G401.6 (cell line): ENCODE measurements at regions not wholly inside any gene's neighbourhood (a gene's known extent, or its start where the extent isn't known, plus 50 kb on each side); places are given as distances from the start of the nearest gene placed in this dataset.
"Not testable (repeated sequence)": the region's sequence is repeated elsewhere in the genome, so short reads cannot be mapped to it uniquely, and the experiment has no call there.

Source experiments
- FAIRE-seq: peaks from 2 replicates; lab custom pipeline; 2012; peaks lifted over from hg19 to GRCh38; lab: Jason Lieb, UNC

DNA sequence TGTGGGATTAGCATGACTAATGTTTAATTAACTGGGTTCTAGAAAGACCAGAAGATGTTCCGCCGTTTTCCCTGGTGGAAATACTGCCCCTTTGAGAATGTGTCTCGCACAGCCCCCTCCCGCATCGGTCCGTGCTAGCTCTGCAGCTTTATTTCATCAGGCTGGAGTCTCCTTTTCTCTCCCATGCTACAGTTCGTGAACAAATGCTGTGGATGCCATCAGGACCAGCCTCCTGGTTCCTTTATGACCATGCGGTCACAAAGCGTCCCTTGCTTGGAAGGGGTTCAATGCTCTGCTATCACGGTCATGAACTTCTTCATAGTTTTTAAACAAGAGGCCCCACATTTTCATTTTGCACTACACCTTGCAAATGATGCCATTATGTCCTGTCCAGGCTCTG is 157.7 kb upstream of the TMEM132C start:
- FAIRE-seq: no peak

DNA sequence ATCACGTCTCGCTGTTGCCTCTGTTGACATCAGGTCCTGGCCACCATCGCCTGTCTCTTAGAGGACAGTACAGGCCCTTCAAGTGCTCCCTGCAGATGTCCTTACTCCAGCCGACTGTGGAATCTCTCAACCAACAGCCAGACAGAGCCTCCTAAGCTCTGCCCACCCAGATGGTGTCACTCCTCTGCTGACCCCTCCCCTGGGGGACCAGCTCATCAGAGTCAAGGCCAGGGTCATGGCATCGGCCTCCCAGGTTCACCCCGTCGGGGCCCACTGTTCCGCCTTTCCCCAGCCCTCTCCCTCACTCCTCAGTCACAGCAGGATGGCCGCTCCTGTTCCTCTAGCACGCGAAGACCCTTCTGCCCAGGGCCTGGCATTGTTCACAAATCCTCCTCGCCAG is 157.3 kb upstream of the TMEM132C start:
- FAIRE-seq: no peak

DNA sequence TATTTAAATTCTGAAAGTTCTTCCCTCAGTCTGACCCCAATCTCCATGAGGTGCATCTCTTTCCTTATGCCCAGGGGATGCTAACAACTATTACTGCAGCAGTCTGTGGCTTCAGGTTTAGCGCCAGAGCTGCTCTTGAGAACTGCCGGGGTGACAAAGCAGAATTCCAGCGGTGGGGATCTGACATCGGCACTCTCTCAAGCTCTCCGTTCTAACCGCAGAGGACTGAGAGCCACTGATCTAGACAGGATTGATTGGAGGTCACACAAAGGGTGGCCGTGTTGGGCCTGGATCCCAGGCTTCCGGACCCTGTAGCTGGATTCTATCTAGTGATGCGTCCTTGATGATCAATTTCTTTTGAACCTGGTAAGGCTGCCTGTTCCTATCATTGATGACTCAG is 155.6 kb upstream of the TMEM132C start:
- FAIRE-seq: no peak

DNA sequence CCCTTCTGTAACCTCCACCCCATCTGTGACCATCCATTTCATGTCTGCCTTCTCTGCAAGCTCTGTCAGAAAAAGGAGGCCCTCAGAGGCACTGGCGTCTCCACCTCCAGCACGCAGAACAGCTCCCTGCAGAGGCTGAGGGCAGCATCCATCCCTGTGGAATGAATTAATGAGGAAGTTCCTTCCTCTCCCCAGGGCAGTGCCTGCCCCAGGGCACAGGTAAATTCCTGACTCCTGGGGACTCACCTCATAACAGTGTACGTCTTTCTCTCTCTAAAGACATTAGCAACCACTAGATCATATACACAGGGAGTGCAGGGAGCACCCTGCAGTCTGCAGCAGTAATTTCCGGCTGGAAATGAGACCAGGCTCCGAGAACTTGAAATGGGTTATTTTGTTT is 155.0 kb upstream of the TMEM132C start:
- FAIRE-seq: no peak

DNA sequence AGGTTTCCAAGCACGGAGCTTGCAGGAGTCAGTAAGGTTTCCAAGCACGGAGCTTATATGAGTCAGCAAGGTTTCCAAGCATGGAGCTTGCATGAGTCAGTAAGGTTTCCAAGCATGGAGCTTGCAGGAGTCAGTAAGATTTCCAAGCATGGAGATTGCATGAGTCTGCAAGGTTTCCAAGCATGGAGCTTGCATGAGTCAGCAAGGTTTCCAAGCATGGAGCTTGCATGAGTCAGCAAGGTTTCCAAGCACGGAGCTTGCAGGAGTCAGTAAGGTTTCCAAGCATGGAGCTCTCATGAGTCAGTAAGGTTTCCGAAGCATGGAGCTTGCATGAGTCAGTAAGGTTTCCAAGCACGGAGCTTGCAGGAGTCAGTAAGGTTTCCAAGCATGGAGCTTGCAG is 153.7 kb upstream of the TMEM132C start:
- FAIRE-seq: not testable (repeated sequence)

DNA sequence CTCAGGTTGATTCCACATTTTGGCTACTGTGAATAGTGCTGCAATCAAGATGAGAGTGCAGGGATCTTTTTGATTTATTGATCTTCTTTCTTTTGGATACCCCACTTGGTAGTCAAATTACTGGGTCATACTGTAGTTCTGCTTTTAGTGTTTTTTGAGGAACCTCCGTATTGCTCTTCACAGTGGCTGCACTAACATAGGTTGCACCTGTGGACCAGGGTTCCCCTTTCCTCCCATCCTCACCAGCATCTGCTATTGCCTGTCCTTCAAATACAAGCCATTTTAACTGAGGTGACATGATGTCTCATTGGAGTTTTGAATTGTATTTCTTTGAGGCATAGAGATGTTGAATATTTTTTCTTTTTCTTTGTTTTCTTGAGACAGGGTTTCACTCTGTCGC is 152.5 kb upstream of the TMEM132C start:
- FAIRE-seq: no peak

DNA sequence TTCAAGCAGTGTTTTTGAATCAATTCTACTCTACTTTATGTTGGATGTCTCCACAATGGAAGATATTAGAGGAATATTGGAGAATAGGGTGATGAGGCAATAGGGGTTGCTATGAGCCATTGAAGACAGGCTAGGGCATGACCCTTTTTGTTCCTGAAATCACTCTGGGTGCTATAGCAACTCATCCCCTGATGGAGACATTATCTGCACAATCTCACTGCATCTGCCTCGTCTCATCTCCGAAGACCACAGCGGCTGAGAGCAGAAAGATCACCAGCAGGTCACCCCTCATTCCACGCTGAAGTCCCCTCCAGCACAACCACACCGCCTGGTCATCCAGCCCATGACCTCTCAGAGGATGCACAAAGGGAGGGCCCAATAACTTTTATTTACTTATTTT is 150.4 kb upstream of the TMEM132C start:
- FAIRE-seq: no peak

DNA sequence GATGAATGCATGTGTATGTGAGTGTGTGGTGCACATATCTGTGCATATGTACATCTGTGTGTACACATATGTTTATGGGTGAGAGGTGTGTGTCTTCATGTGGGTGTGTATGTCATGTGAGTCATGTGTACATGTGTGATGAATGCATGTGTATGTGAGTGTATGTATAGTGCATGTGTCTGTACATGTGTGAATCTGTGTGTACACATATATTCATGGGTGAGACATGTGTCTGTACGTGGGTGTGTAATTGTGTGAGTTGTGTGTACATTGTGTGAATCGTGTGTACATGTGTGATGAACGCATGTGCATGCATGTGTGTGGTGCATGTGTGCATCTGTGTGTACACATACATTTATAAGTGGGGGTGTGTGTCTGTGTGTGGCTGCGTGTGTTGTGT is 146.9 kb upstream of the TMEM132C start:
- FAIRE-seq: no peak

DNA sequence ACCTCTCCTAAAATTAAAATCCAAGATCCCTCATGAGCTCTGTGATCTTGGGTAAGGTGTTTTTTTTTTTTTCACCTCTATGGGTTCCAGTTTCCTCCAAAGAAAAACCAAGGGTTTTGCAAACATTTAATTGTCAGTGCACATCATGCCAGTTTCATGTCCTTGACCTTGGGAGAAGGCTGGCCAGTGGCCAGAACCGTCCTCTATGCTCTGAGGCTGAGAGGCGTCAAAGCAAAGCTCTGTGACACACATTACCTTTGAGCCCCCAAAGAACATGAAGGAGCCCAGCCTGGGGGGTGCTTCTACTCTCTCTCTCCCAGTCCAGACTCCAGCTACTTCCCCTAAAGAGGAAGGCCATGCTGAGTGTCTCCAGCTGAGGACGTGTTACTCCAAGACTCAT is 145.5 kb upstream of the TMEM132C start:
- no peak for FAIRE-seq

DNA sequence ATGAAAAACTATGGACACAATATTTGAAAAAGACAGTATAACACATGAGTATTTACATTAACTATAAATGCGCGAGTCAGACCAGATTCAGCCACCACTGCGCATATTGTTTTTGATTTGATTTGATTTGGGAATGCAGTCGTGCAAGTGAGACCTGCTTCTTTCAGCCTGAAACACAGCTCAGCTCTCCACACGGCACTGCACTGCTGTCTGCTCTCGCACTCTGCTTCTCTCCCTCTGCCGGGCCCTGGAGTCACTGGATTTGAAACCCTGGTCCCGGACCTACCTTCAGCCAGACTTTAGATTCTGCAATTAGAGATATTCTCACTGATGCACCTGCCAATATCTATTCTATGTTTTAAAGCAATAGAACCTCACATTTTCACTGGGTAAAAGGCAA is 143.9 kb upstream of the TMEM132C start:
- FAIRE-seq: no peak

DNA sequence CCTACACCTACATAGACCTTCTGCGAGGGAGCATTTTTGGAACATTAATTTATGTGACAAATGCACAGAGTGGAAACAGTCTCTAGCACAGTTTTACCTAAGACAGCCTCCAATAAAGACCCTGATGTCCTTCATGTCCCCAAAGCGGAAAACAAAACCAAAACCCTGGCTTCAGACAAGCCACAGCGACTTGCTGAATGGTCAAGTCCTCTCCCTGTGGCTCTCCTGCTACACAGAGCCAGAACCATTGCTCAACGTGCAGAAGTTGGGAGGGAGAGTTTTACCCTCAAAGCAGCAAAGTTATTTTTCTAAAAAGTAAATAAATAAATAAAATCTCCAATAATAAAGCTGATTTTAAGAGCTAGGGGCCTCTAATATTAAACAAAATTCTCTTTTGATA is 135.0 kb upstream of the TMEM132C start:
- no peak for FAIRE-seq

DNA sequence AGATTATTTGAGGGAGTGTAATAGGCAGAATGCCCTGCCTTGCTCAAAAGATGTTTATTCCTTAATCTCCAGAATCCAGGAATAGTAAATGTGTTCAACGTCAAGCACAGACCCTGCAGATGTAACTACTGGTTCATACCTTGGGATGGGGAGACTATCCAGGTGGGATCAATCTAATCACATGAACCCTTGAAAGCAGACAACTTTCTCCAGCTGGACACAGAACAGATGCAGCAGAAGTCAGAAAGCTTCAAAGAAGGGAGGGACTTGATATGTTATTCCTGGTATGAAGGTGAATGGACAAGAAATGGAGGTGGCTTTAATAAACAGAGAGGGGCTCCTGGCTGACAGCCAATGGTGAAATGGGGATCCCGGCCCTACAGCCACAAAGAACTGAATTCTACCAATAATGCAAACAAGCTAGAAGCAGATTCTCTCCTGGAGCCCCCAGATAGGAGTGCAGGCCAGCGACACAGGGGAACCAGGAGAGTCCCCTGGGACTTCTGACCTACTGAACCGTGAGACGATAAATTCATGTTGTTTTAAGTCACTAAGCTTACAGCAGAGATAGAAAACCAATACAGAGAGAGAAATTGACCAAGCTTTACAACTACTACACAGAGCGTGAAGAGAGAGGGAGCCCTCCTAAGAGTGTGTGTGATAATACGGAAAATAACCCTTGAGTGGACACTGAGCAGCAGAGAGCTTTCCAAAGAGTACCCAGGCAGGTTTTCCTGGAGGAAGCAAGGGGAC is 133.5 kb upstream of the TMEM132C start:
- FAIRE-seq: no peak

DNA sequence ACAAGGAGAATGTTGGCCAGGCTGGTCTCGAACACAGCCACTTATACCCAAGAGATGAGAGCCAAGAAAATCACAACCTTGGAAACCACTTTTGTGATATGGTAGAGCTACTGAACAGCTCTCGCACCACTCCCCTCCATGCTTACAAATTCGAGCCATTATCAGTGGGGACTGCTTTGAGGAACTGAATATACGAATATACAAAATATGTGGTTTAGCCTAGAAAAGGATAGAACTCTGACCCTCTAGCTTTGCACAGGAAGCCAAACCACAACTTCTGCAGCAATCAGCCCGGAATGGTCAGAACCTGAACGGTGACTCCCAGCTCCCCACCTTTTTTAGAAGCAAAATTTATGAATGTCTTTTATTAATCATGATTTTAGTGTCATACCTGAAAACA is 129.8 kb upstream of the TMEM132C start:
- FAIRE-seq: no peak

DNA sequence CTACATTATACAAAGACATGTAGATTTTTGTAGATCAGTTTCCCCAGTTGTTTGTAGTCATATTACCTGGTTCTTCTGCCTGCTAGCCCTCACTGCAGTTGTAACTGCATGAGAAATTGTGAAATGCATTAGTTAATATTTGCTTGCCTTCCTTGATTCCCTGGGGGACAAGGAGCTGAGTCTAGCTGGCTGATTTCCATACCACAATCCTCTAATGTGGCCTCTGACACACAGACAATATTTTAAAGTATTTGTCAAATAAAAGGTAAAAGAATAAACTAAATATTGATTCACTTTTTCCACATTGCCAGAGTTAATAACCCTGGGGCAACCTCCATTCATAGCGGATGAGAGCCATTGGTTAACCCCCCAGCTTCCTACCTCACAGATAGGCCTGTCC is 128.8 kb upstream of the TMEM132C start:
- no peak for FAIRE-seq

DNA sequence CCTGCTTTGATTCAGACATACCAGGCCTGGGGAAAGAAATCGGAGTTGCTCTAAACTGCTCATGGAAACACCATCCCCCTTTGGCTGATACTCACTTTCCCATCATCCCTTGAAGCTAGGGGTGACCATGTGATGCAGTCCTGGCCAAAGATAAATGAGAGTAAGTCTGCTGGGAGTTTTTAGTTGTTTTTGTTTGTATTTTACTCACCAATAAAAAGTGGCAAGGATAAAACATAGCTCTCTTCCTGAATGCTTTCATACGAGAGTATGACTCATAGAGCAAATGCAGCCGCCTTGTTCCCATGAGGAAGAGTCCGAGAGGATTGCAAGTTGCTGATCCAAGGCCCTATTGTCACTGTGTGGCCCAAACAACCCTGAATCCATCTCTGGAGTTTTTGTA is 126.4 kb upstream of the TMEM132C start:
- no peak for FAIRE-seq

DNA sequence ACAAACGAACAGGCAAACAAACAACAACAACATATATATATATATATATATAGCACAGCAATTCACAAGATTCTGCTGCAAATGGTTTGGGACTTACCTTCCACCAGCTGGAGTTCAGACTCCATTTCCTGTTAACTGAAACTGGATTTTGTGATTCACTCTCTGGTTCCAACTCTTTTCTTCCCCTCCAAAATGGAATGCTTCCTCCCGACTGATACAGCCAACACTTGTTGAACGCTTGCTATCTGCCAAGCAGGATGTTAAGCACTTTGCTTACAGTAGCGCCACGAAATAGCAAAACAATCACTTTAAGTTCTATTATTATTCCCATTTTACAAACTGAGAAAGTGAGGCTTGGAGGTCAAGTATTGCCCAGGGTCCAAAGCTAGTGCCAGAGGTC is 116.0 kb upstream of the TMEM132C start:
- FAIRE-seq: no peak

DNA sequence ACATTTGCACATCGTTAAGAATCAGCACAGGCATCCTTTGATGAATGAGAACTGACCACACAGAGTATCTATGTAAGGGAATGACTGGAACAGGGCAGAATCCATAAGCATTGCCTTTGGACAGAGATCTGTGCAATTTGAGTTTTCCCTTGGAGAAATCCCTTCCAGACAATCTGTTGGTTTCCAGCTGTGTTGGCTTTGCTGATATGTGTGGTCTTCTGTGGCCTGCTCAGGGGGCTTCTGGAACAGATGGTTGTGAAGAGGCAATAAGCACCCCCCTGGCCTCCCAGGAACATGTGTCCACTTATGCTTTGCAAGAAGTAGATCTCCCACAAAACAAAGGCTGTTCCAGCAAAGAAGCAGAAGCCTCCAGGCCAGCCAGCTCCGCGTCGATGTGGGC is 111.4 kb upstream of the TMEM132C start:
- FAIRE-seq: no peak

DNA sequence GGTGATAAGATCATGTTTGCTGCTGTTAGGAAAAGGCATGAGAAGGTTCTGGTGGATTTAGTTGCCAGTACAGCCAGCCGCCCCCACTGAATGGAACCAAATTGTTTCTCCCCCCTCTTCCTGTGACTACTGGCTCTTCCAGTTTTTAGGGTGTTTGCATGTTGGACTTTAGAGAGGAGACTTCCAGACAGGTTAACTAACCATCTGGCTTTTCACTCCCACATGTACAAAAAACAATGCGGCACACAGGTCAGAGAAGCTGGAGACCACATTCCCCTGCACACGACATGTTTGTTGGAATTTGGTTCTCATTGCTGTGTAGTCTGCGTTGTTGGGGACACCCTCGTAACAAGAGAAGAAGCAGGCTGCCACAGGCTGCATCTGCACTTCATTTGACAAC is 103.9 kb upstream of the TMEM132C start:
- no peak for FAIRE-seq

DNA sequence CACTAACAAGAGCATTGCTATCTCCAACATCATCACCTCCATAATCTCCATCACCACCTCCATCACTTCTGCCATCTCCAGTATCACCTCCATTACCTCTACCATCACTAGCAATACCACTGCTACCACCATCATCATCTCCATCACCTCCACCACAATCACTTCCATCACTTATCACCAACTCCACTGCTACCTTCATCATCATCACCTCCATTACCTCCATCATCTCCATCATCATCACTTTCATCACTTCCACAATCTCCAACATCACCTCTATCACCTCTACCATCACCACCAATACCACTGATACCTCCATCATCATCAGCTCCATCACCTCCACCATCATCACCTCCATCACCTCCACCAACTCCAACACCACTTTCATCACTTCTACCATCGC is 102.4 kb upstream of the TMEM132C start:
- FAIRE-seq: no peak

DNA sequence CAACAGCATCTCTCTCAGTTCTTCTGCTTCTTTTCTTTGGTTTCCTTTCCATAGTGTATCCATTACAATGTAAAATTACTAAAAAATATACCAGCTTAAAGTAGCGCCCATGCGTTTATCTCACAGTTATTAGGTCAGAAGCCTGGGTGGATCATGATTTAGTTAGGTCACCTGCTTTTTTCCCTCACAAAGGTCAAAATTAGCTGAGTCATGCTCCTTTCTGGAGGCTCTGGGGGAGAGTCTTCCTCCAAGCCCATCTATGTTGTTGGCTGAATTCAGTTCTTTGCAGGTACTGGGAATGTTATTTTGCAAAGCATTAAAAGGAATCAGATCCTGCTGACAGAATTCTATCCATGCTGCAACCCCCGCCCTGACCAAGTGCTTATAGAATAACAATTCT is 101.6 kb upstream of the TMEM132C start:
- FAIRE-seq: no peak

DNA sequence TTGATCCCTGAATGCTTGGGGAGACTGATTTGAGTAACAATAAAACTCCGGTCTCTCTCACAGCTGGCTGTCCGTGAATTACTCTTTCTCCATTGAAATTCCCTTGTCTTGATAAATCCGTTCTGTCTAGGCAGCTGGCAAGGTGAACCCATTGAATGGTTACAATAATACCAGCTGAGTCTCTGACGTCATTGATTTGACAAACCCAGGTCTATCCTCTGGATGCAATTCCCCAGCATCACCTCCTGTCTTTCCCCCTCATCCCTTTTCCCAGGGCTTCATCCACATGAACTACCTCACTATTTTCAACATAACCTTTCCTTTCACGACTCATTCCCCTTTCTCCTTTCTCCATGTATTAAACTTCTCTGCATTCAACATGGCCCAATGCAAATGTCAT is 98.7 kb upstream of the TMEM132C start:
- no peak for FAIRE-seq

DNA sequence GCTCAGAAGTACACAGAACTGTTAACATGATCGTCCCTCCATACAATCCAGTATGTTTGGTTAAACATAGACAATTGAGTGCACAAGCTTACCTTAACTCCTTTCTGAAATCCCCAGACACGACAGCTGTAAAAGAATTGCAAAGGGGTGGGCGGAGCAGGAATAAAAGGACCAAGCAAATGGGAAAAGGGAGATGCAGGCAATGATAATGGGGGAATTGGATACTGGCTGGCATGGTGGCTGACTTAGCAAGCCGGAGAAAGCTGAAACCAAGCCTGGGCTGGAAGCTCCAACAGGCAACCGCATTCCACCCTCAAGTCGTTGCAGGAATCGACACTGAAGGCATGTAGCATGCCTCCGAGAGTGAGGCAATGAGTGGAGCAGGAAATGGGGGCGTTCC is 96.8 kb upstream of the TMEM132C start:
- FAIRE-seq: no peak

DNA sequence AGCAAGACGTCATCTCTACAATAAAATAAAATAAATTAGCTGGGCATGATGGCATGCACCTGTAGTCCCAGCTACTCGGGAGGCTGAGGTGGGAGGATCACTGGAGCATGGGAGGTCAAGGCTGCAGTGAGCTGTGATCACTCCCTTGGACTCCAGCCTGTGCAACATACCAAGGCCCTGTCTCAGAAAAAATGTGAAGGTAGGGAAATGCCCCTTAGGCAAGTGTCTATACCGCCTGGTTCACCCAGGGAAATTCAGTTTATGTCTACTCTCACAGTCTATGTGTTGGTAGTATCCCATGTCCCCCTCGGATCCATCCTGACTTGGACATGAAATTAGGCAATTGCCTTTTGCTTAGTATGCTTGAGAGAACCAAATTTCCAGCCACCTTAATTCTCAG is 88.4 kb upstream of the TMEM132C start:
- FAIRE-seq: no peak

DNA sequence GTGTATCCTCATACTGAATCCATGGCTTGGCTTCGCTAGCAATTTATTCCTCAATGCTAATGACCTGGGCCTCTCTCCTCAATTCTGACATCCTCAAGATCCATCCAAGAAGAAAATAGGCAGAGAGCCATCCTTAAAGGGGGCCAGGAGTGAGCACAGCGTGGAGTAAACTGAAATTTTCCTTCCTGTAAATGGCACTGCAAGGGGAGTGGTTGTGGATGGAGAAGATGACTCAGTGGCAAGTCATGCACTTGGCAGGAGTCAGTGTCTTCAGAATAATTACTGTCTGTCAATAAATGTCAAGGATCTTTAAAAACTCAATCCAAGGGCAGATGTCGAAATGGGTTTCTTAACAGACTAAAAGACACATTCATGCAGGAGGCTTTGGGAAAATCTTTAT is 88.0 kb upstream of the TMEM132C start:
- FAIRE-seq: no peak

DNA sequence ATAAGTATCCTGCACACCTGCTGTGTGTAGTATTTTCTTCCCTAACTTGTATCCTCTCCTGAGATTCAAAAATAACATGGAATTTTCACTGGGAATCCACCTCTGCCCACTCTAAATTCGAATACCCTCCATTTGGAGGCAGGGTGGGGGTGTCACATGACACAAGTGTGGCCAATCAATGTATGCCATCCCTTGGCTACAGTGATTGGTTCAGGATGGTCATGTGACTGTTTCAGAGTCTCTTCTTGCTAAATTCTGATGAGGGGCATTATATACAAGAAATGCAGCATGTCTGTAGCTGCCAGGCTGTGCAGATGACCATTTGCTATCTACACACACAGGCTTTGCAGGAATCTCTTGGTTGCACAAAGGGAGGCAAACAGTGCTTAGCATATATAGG is 86.8 kb upstream of the TMEM132C start:
- no peak for FAIRE-seq
